NCI-H2171 treated with DMSO at 0.1 percent for 48 hours (cell line): ENCODE measurements at regions not wholly inside any gene's neighbourhood (a gene's known extent, or its start where the extent isn't known, plus 50 kb on each side); places are given as distances from the start of the nearest gene placed in this dataset.
A peak's percentile ranks its signal among the peaks of the same experiment; 100 is the strongest.

Experiments
- DNase-seq: peaks from one replicate; lab custom pipeline; 2025; lab: John Stamatoyannopoulos, UW

- no peak for DNase-seq
Measured at GRCh38 chr11:57103899-57104605, 77.7 kb upstream of the LRRC55 start.

GRCh38 chr11:57109331-57109730, 72.4 kb upstream of the LRRC55 start:
- DNase-seq: no peak

- DNase-seq: no peak
Measured at GRCh38 chr11:57111619-57112018, 70.1 kb upstream of the LRRC55 start.

GRCh38 chr11:57116654-57117053, 65.1 kb upstream of the LRRC55 start:
- DNase-seq: peak; percentile 75

GRCh38 chr11:57120192-57120965, 61.4 kb upstream of the LRRC55 start:
- DNase-seq: no peak

- no peak for DNase-seq
Measured at GRCh38 chr11:57121996-57122395, 59.8 kb upstream of the LRRC55 start.

- no peak for DNase-seq
Measured at GRCh38 chr11:57123590-57123989, 58.2 kb upstream of the LRRC55 start.

GRCh38 chr11:57124505-57124904, 57.2 kb upstream of the LRRC55 start:
- no peak for DNase-seq

GRCh38 chr11:57124917-57125316, 56.8 kb upstream of the LRRC55 start:
- no peak for DNase-seq

GRCh38 chr11:57126766-57127400, 54.9 kb upstream of the LRRC55 start:
- DNase-seq: peak; percentile 76

GRCh38 chr11:57131080-57131790, 50.5 kb upstream of the LRRC55 start:
- DNase-seq: peak; percentile 20
